Erythroblast (primary cell): ENCODE measurements at regions not wholly inside any gene's neighbourhood (a gene's known extent, or its start where the extent isn't known, plus 50 kb on each side); places are given as distances from the start of the nearest gene placed in this dataset.

Source experiments
- DNase-seq, 2 experiments: peaks; one replicate each; lab custom pipeline; 2025; lab: John Stamatoyannopoulos, UW
- GATA1 ChIP-seq: IDR thresholded peaks from 2 replicates; pipeline ENCODE4 v1.6.1; 2011; ENCODE audit warnings: low read depth, mild to moderate bottlenecking, control low read depth, low read length, moderate library complexity
- POLR2A ChIP-seq: IDR thresholded peaks from 2 replicates; pipeline ENCODE4 v1.6.1; 2011; ENCODE audit warnings: mild to moderate bottlenecking, low read length

DNA sequence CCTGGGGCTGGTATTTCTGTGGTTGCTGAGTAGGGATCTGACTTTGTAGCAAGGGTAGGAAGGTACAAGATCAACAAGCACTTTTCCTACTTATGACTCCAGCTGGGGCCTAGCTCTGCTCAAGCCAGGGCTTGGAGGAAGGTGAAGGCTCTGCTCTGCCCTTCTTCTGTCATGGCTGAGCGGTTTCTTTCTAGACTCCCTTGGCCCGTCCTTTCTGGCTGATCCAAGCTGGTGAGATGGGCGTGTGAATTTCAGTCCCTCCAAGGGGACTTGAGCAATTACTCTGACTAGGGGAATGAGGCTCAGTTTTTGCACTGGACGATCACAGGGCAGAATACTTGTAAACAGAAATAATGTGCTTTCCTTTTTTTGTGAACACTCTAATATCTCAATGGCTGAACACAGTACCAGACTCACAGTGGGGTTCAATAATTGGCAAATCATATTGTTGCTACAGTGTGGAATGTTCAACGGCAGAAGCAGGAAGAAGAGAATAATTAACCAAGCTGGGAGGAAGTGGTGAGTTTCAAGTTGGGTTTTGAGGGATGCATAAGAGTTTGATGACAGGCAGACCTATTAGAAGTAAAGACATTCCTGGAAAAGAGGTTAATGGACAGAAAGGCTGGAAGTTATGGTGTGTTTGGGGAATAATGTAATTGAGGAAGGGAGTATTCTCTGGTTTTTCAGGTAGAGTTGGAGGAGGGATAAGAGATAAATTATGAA is 507.6 kb downstream of the MIAT start:
- TF ChIP-seq POLR2A: no peak
- no peak for DNase-seq

DNA sequence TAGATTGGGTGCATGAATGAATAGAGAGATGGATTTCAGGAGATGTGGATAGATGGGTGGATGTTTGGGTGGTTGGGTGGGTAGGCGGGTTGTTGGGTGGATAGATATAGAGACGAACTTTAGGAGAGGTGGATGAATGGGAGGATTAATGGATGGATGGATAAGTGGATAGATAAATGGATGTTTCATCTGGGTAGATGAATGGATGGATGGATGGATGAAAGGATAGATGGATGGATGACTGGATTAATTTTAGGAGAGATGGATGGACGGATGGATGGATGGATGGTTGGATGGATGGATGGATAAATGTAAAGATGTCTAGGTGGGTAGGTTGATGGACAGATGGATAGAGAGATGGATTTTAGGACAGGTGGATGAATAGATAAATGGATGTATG is 511.3 kb downstream of the MIAT start:
- TF ChIP-seq GATA1 (no peak), POLR2A (no peak)

DNA sequence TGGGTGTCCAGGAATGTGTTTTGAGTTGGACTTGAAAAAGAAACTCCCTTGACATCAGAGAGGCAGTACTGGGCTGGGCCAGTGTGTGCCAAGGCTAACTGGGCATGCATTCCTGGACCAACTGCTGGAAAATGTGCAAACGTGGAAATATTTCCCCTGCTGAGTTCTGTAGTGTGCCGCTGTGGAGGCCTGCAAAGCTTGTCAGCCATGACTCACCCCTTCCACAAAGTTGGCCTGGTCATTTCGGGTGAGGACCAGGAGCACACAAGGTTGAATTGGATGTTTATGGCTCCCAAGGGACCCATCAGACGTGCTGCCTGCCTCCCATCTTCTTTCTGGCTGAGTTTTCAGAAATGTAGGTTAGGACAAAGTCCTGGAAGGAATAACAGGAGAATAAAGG is 513.1 kb downstream of the MIAT start:
- no peak for DNase-seq
- TF ChIP-seq GATA1 (no peak), POLR2A (no peak)

More for the DNA sequence above, 511.3 kb downstream of the MIAT start:
- DNase-seq: no peak

DNA sequence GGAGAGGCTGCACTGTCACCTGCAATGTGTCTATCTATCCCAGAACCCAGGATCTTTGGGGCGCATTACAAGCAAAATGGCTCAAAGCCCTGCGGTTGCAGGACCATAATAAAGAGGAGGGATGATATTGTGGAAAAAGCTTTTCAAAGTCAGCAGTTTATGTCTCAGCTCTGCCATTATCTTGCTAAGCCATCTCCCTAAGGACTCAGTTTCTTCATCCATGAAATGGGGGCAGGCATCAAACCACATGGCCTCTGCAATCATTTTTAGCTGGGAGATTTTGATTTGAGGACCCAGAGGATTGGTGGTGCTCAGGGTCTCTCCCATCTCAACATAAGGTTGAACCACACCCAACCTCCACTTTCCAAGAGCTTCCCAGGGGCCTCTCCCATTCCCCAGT is 513.8 kb downstream of the MIAT start:
- DNase-seq: no peak
- TF ChIP-seq GATA1: no peak
- TF ChIP-seq POLR2A: no peak

DNA sequence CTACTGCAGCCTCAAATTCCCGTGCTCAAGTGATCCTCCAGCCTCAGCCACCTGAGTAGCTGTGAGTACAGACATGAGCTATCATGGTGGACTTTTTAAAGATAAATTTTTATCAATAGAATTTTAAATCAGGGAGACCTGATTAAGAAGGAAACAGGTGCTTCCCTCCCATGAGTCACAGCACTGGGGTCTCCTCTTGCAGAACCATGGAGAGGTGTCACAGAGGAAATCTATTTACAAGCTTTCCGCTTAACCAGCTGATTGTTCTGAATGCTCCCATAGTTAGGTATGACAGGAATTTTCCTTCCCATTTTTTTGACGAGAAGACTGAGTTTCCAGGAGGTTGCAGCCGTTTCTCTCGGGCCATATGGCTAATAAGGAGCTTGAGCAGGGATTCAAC is 516.1 kb downstream of the MIAT start:
- DNase-seq: no peak

DNA sequence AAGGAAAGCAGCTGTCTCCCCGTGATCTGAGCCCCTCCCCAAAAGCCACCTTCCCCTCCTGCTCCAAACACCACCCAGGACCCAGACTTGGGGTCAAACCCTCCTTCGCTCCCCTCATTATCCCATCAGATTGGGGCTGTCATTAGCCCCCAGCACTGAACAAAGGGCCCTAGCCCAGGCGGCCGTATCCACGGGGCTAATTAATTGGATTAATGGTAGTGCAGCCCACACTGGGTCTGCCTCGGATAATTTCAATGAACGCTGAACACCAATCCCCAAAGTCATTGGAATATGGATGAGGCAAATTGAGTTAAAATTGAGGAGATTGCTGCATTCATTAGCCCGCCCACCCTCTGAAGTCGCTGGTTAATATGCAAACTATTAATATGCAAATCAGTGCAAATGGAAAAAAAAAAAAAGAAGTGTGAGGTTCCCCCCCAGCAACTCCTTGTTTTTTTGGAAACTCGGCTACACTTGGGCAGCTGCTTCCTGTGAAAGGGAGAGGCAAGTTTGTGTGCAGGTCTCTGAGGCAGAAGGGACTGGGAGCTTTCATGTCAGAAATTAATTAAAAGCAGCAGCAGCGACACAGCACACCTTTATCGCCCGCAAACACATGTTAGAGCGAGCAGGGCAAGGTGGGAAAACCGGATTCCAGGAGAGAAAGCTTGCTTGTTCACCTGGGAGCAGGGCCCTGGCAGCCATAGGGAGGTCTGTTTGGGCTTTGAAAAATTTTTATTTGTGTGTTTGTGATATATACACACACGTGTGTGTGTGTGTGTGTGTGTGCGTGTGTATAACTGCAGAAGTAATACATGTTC is 517.8 kb downstream of the MIAT start:
- no peak for DNase-seq
- TF ChIP-seq POLR2A: no peak
- TF ChIP-seq GATA1: no peak

More for the DNA sequence above, 516.1 kb downstream of the MIAT start:
- no peak for TF ChIP-seq POLR2A
- no peak for TF ChIP-seq GATA1

DNA sequence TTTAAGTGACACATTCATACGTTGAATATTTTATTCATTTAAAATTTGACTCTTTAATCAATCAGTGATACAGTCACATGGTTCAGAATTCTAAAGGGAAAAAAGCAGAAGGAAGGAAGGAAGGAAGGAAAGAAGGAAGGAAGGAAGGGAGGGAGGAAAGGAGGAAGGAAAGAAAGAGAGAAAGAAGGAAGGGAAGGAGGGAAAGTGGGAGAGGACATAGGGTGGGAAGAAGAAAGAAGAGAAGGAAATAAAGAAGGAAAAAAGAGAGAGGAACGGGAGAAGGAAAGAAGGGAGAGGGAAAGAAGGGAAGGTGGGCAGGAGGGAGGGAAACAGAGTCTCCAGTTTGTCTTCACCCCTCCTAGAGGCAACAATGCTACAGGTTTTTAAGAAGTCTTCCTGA is 518.6 kb downstream of the MIAT start:
- no peak for DNase-seq
- no peak for TF ChIP-seq POLR2A
- no peak for TF ChIP-seq GATA1

DNA sequence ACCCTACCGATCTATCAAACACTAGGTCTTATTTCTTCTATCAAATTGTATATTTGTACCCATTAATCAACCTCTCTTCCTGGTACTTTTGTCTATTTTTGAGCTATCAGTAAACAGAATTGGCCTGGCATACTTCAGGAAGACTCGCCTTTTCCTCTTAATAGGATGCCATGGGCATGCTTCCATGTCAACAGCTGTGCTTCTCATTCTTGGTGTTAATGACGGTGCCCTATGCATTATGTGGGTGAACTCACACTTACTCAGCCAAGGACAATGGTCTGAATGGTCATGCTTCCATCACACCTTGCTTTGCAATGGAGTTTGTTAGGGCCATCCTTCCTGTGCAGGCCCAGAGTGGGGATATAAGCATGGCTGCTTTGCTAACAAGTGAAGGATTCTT is 521.8 kb downstream of the MIAT start:
- DNase-seq: no peak
- TF ChIP-seq GATA1: no peak
- TF ChIP-seq POLR2A: no peak

DNA sequence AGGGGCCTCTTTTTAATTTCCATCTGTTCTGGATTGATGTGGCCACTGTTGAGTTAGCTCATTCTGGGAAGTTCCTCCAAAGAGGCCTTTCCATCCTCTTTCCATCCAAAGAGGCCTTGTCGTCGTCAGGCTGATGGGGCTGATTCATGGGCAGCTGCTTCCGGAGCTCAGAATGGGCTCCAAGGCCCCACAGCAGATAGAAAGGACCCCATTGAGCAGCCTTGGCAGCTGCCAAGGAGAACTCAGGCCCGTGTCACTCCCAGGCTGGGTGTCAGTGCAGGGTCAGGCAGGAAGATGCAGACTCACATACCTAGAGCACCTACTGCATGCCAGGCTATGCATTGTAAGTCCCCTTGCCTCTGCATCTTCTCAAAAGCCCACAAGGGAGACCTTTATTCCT is 524.1 kb downstream of the MIAT start:
- DNase-seq: no peak
- TF ChIP-seq POLR2A (no peak), GATA1 (no peak)

DNA sequence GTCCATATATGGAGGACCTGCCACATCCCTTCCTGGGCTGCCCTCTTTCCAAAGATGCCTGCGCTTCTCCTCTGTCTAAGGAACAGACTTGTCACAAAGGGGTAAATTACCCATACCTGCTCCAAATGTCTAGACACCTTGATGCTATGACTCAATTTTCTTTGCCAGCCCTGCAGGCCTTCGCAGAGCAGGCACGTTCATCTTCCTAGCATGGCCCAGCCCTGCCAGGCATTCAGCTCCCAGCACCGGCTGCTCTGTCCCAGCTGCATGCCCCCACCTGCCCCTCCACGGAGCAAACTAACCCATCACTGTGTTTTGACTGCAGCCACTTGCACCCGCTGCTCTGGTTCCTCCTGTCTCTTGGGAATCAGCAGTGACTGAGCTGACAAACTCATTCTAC is 526.1 kb downstream of the MIAT start:
- TF ChIP-seq GATA1 (no peak), POLR2A (no peak)
- DNase-seq: no peak

DNA sequence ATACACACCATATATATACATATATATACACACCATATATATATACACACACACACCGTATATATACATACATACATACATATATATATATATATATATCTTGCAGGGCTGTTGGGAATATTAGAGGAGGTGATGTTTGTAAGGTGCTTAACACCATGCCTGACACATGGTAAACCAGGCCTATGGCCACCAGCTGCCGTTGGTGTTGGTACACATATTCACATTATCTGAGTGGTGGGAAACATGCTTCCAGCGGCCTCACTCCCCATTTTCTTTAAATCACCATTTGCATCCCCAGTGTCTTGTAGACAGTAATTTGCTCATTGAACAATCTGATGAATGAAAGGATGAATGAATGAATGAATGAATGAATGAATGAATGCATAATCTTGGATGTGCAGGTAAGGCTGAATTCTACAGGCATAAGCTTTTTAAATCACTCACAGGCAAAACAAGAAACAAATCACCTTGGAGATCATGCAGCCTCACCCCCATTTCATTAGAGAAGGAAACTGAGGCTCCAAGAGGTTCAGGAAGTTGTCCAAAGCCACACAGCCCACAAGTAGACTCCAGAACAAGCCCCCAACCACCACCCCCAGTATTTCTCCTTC is 527.8 kb downstream of the MIAT start:
- no peak for DNase-seq
- TF ChIP-seq GATA1 (no peak), POLR2A (no peak)

DNA sequence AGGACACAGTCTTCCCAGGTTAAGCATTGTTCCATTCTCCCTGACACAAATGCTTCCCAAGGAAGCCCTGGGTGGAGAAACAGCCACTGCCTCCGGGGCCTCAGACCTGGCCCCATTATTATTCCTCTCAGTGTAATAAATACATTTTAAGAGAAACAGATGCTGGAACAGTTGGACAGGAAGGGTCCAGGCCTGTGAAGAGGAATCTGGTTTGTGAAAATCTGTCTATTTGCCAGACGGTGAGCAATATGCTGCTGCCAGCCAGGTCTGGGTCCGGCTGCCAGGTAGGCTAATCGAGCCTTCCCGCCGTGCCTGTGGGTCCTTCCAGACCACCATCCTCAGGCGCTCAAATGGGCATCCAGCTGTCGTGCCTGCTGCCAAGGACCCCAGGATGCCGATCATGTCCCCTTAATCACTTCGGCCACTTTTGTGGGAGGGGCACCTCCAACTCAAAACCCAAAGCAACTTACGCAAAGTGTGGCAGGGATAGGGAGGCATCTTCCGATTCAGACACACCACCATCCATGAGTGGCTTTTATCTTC is 528.4 kb downstream of the MIAT start:
- TF ChIP-seq GATA1 (no peak), POLR2A (no peak)
- no peak for DNase-seq

DNA sequence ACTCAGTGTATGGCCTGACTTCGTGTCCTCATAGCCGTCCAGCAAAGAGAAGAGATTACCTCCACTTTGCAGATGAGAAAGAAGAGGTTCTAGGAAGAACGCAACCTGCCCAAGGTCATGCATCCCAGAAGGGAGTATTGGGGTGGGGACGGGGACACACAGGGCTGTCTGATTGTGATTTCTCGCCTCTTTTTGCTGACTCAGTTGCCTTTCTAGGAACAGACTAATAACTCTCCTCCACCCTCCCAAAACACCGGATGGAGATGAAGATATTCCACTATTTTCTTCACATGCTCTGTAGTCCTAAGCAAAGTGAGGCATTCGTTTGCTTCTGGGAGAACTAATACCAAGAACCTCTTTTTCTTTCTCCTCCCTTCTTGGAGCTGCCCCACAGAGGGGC is 529.3 kb downstream of the MIAT start:
- DNase-seq: no peak

DNA sequence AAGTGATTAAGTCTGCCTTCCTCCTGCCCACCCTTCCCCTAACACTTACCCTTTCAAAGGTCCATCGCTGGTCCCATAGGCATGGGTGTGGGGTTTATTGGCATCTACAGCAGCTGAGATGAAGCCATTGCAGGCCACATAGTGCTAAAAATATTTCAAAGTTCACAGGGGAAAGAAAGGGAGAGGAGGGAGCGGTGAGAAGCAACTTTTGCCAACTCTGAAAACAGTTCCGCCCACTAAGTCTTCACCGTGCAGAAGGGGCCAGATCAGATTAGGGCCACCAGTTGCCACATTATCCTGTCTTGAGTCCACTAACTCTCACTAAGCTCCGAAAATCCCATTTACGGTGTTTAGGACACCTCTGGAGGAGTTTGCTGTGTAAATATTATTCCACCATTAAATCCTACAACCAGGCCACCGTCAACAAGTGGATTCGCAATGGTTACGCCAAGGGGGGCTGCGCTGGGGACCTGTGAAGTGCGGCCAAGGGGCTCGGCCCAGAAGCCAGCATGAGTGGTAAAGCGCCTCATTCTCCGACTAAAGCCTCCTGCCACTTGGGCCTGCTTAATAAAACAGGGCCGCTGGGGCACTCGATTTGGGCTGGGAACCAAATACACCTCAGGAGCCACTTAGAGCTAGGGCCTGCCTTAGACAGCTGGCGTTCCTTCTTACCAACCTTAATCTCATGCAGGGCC is 534.9 kb downstream of the MIAT start:
- TF ChIP-seq POLR2A (no peak), GATA1 (no peak)
- DNase-seq: no peak

More for the DNA sequence above, 529.3 kb downstream of the MIAT start:
- TF ChIP-seq GATA1 (no peak), POLR2A (no peak)

DNA sequence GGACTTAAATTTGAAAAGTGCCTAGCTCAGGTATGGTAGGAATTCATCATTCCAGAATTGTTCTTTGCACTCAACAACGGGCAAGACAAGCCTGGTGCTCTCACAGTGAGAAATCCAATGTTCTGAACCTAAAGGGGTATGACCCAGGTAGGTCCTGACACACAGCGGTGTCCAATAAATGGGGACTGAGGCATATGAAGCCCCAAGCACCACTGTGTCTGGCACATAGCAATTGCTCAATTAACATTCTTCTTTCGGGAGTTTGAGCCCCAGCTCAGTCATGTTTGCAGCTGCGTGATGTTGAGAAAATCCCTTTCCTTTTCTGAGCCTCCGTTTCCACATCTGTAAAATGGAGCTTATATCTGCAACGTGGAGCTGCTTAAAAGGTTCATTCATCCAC is 535.8 kb downstream of the MIAT start:
- no peak for TF ChIP-seq POLR2A
- no peak for TF ChIP-seq GATA1

More for the DNA sequence above, 535.8 kb downstream of the MIAT start:
- no peak for DNase-seq
